ENCODE measurements at regions not wholly inside any gene's neighbourhood (a gene's known extent, or its start where the extent isn't known, plus 50 kb on each side); places are given as distances from the start of the nearest gene placed in this dataset.

DNA sequence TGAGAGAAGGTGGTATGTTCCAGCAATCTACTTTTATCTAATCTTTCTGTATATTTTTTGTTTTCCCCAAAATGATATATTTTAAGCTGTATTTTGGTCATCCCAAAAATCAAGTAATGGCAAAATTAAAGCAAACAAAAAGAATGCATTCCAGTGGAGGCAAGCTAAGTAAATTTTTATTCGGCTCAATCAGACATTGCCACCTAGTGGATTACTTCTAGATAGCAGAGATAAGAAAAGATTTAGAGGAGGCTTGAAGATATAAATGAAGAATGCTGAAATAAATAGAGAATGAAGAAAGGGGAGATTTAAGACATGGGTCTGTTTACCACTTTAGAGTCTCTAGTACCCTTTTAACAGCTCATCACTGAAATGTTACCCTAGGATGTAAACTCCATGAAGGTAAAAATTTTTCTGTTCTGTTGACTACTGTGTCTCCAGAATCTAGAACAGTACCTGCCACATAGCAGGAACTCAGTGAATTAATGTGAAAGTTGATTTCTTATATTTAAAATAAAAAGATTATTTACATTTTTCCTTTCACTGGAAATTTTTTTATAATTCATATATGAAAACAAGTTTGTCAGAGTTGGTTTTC lies 110.9 kb upstream of the ANK2 start:
- Histone ChIP-seq H3T11ph (ENCODE audit: low read length) (no peak overlapping the region), H3K18ac (ENCODE audit: insufficient read length, low read depth, low read length) (no peak overlapping the region), H2BK5ac (ENCODE audit: insufficient read length, low read length) (no peak overlapping the region), H2BK20ac (ENCODE audit: low read depth, low read length, poor library complexity, severe bottlenecking) (no peak overlapping the region), H3K27ac (ENCODE audit: insufficient read length, low read depth, low read length) (no peak overlapping the region), H4K91ac (ENCODE audit: insufficient read length, low read depth, low read length) (no peak overlapping the region), H3K56ac (ENCODE audit: insufficient read length, low read depth, low read length) (no peak overlapping the region), H2AFZ (ENCODE audit: low read length) (no peak overlapping the region), H2BK120ac (ENCODE audit: low read depth, low read length, poor library complexity, severe bottlenecking) (no peak overlapping the region), H3K4me2 (ENCODE audit: insufficient read depth, insufficient read length, low read length) (no peak overlapping the region), H3K79me2 (ENCODE audit: insufficient read depth, low read length) (no peaks in the 10 kb centered on the region), H4K20me1 (ENCODE audit: control insufficient read depth, insufficient read depth, insufficient read length) (no peaks in the 10 kb centered on the region), H4K8ac (replicated peaks; ENCODE audit: insufficient read length, low read depth, low read length) (no peak overlapping the region), H2AK5ac (ENCODE audit: insufficient read length, low read length) (no peak overlapping the region), H3K14ac (ENCODE audit: insufficient read depth, low read length) (no peak overlapping the region), H2BK15ac (ENCODE audit: low read depth, low read length) (no peak overlapping the region), H2BK12ac (ENCODE audit: insufficient read length, low read depth, low read length) (no peak overlapping the region), H3K4ac (ENCODE audit: low read depth, low read length) (no peak overlapping the region), H3K9ac (ENCODE audit: extremely low read depth, insufficient read length, low read length) (no peak overlapping the region), H3K23me2 (ENCODE audit: insufficient read length, low read depth, low read length, poor library complexity, severe bottlenecking) (no peaks in the 10 kb centered on the region), H4K5ac (ENCODE audit: insufficient read length, low read depth, low read length) (no peak overlapping the region), H3K79me1 (ENCODE audit: insufficient read depth, low read depth, low read length, poor library complexity, severe bottlenecking) (no peaks in the 10 kb centered on the region), H3K23ac (ENCODE audit: insufficient read length, low read depth, low read length) (no peak overlapping the region), H3K9me3 (ENCODE audit: control insufficient read depth, low read depth, low read length) (no peaks in the 10 kb centered on the region), H3K4me1 (ENCODE audit: insufficient read depth, low read length) (no peaks in the 10 kb centered on the region), H3K27me3 (ENCODE audit: insufficient read depth, low read length) (no peaks in the 10 kb centered on the region)
- H3K27me3 Mint-ChIP-seq (ENCODE audit: low read depth) = no peaks in the 10 kb centered on the region
- H3K27ac Mint-ChIP-seq = peak overlapping the region in 1 of 3 experiments; percentile 16; a peak in 1 of 7 replicates
- H3K36me3 Mint-ChIP-seq (ENCODE audit: insufficient read depth in 1 of 3, low read depth in 3 of 3) = peaks cover 0 to 9% (median 4%) of the 10 kb centered on the region in 3 experiments; a peak in 4 of 7 replicates
- H3K4me1 Mint-ChIP-seq = peaks cover 9 to 15% of the 10 kb centered on the region in 2 experiments
- WGBS (ENCODE audit: extremely low coverage, insufficient read length, low lambda C conversion rate) = no CpG with 5 or more reads among the region's 1 CpG
- H3K9me3 Mint-ChIP-seq = no peaks in the 10 kb centered on the region
- DNase-seq = no peak
- TF ChIP-seq, protein P1, sequence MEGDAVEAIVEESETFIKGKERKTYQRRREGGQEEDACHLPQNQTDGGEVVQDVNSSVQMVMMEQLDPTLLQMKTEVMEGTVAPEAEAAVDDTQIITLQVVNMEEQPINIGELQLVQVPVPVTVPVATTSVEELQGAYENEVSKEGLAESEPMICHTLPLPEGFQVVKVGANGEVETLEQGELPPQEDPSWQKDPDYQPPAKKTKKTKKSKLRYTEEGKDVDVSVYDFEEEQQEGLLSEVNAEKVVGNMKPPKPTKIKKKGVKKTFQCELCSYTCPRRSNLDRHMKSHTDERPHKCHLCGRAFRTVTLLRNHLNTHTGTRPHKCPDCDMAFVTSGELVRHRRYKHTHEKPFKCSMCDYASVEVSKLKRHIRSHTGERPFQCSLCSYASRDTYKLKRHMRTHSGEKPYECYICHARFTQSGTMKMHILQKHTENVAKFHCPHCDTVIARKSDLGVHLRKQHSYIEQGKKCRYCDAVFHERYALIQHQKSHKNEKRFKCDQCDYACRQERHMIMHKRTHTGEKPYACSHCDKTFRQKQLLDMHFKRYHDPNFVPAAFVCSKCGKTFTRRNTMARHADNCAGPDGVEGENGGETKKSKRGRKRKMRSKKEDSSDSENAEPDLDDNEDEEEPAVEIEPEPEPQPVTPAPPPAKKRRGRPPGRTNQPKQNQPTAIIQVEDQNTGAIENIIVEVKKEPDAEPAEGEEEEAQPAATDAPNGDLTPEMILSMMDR (conservative IDR thresholded peaks at IDR 0.05) = peak; percentile 83
- no peak overlapping the region for H3K4me3 Mint-ChIP-seq

All from H9 (cell line).